H1 (cell line): ENCODE measurements at regions not wholly inside any gene's neighbourhood (a gene's known extent, or its start where the extent isn't known, plus 50 kb on each side); places are given as distances from the start of the nearest gene placed in this dataset.

Experiments
- CEBPB ChIP-seq: IDR thresholded peaks from 2 replicates; pipeline ENCODE4 v1.6.1; 2012; ENCODE audit warnings: low read depth, low read length
- CHD7 ChIP-seq: fragments of 300-600 bp; sonication (generic); IDR thresholded peaks from 2 replicates; pipeline ENCODE4 v1.7.1; 2012; ENCODE audit warnings: low read length, moderate library complexity, mild to moderate bottlenecking, inconsistent platforms; ENCODE audit not compliant: insufficient replicate concordance

GRCh38 chr5:61256474-61256873 is 75.6 kb upstream of the ZSWIM6 start (continued):
- no peak for TF ChIP-seq CHD7
- TF ChIP-seq CEBPB: no peak
